ENCODE measurements at regions not wholly inside any gene's neighbourhood (a gene's known extent, or its start where the extent isn't known, plus 50 kb on each side); places are given as distances from the start of the nearest gene placed in this dataset.

GRCh38 chr3:18079739-18080138 lies 337.3 kb upstream of the TBC1D5 start:
- Histone ChIP-seq H3K36me3 (ENCODE audit: control insufficient read depth in 1 of 2, insufficient read depth in 2 of 2, low read length in 2 of 2) (no peaks in the 10 kb centered on the region), H2BK12ac (ENCODE audit: low read length) (no peak overlapping the region), H2BK5ac (ENCODE audit: low read depth, low read length, poor library complexity) (no peak overlapping the region), H4K12ac (ENCODE audit: low read depth, low read length) (no peak overlapping the region), H4K8ac (ENCODE audit: low read depth, low read length) (no peak overlapping the region), H2BK120ac (ENCODE audit: insufficient read depth, low read length, poor library complexity) (no peak overlapping the region), H2AFZ (ENCODE audit: insufficient read depth, low read length, poor library complexity) (no peak overlapping the region), H3K23ac (ENCODE audit: low read length) (no peak overlapping the region), H3K79me1 (ENCODE audit: low read length) (no peaks in the 10 kb centered on the region), H3K9me3 (ENCODE audit: insufficient read depth, low read depth, low read length) (no peaks in the 10 kb centered on the region), H3K27me3 (ENCODE audit: insufficient read depth, low read length) (no peaks in the 10 kb centered on the region), H3K79me2 (ENCODE audit: control insufficient read depth, insufficient read depth, low read length, poor library complexity) (no peaks in the 10 kb centered on the region), H2AK5ac (ENCODE audit: low read length) (no peak overlapping the region), H3K27ac (ENCODE audit: low read depth, low read length) (no peak overlapping the region), H3K4ac (ENCODE audit: low read depth, low read length) (no peak overlapping the region), H3K4me3 (ENCODE audit: low read depth, low read length) (no peak overlapping the region), H3K18ac (ENCODE audit: low read length) (no peak overlapping the region), H3K9ac (ENCODE audit: low read length) (no peak overlapping the region), H3K14ac (ENCODE audit: low read length) (no peak overlapping the region), H3K4me1 (ENCODE audit: control insufficient read depth in 1 of 2, insufficient read depth in 2 of 2, low read length in 2 of 2) (no peaks in the 10 kb centered on the region), H3K4me2 (ENCODE audit: low read length) (no peak overlapping the region), H4K91ac (ENCODE audit: low read depth, low read length) (no peak overlapping the region)
- WGBS (ENCODE audit: extremely low coverage, insufficient coverage, insufficient read length): no CpG with 5 or more reads among the region's 3 CpGs
- no peak for DNase-seq

GRCh38 chr3:18079062-18079461 lies 336.6 kb upstream of the TBC1D5 start:
- no peaks in the 10 kb centered on the region for H3K79me1 ChIP-seq (ENCODE audit: low read length)
- no peaks in the 10 kb centered on the region for H3K27me3 ChIP-seq (ENCODE audit: insufficient read depth, low read length)
- H3K14ac ChIP-seq (ENCODE audit: low read length): no peak overlapping the region
- no peak overlapping the region for H2BK5ac ChIP-seq (ENCODE audit: low read depth, low read length, poor library complexity)
- H3K9me3 ChIP-seq (ENCODE audit: insufficient read depth, low read depth, low read length): no peaks in the 10 kb centered on the region
- no peak overlapping the region for H4K8ac ChIP-seq (ENCODE audit: low read depth, low read length)
- DNase-seq: no peak
- H3K9ac ChIP-seq (ENCODE audit: low read length): no peak overlapping the region
- no peak overlapping the region for H3K4me2 ChIP-seq (ENCODE audit: low read length)
- H3K18ac ChIP-seq (ENCODE audit: low read length): no peak overlapping the region
- H2AK5ac ChIP-seq (ENCODE audit: low read length): no peak overlapping the region
- H3K79me2 ChIP-seq (ENCODE audit: control insufficient read depth, insufficient read depth, low read length, poor library complexity): no peaks in the 10 kb centered on the region
- H3K4me3 ChIP-seq (ENCODE audit: low read depth, low read length): no peak overlapping the region
- no CpG with 5 or more reads among the region's 3 CpGs for WGBS (ENCODE audit: extremely low coverage, insufficient coverage, insufficient read length)
- no peak overlapping the region for H3K4ac ChIP-seq (ENCODE audit: low read depth, low read length)
- no peak overlapping the region for H4K12ac ChIP-seq (ENCODE audit: low read depth, low read length)
- H3K27ac ChIP-seq (ENCODE audit: low read depth, low read length): no peak overlapping the region
- no peak overlapping the region for H3K23ac ChIP-seq (ENCODE audit: low read length)
- H2AFZ ChIP-seq (ENCODE audit: insufficient read depth, low read length, poor library complexity): no peak overlapping the region
- no peaks in the 10 kb centered on the region for H3K36me3 ChIP-seq (ENCODE audit: control insufficient read depth in 1 of 2, insufficient read depth in 2 of 2, low read length in 2 of 2)
- H2BK120ac ChIP-seq (ENCODE audit: insufficient read depth, low read length, poor library complexity): no peak overlapping the region
- H4K91ac ChIP-seq (ENCODE audit: low read depth, low read length): no peak overlapping the region
- no peak overlapping the region for H2BK12ac ChIP-seq (ENCODE audit: low read length)
- H3K4me1 ChIP-seq (ENCODE audit: control insufficient read depth in 1 of 2, insufficient read depth in 2 of 2, low read length in 2 of 2): no peaks in the 10 kb centered on the region

GRCh38 chr3:18077128-18077840 lies 334.9 kb upstream of the TBC1D5 start:
- no peak overlapping the region for H2BK12ac ChIP-seq (ENCODE audit: low read length)
- no peak overlapping the region for H3K14ac ChIP-seq (ENCODE audit: low read length)
- H3K18ac ChIP-seq (ENCODE audit: low read length): no peak overlapping the region
- H4K8ac ChIP-seq (ENCODE audit: low read depth, low read length): no peak overlapping the region
- no peak overlapping the region for H2BK5ac ChIP-seq (ENCODE audit: low read depth, low read length, poor library complexity)
- no peaks in the 10 kb centered on the region for H3K36me3 ChIP-seq (ENCODE audit: control insufficient read depth in 1 of 2, insufficient read depth in 2 of 2, low read length in 2 of 2)
- no peak overlapping the region for H3K4me2 ChIP-seq (ENCODE audit: low read length)
- no peak overlapping the region for H4K12ac ChIP-seq (ENCODE audit: low read depth, low read length)
- H3K79me1 ChIP-seq (ENCODE audit: low read length): no peaks in the 10 kb centered on the region
- no peak overlapping the region for H2BK120ac ChIP-seq (ENCODE audit: insufficient read depth, low read length, poor library complexity)
- H3K4me1 ChIP-seq (ENCODE audit: control insufficient read depth in 1 of 2, insufficient read depth in 2 of 2, low read length in 2 of 2): no peaks in the 10 kb centered on the region
- H2AFZ ChIP-seq (ENCODE audit: insufficient read depth, low read length, poor library complexity): no peak overlapping the region
- WGBS (ENCODE audit: extremely low coverage, insufficient coverage, insufficient read length): no CpG with 5 or more reads among the region's 7 CpGs
- no peak overlapping the region for H3K27ac ChIP-seq (ENCODE audit: low read depth, low read length)
- no peak overlapping the region for H3K9ac ChIP-seq (ENCODE audit: low read length)
- H3K27me3 ChIP-seq (ENCODE audit: insufficient read depth, low read length): no peaks in the 10 kb centered on the region
- no peak overlapping the region for H3K23ac ChIP-seq (ENCODE audit: low read length)
- H3K4me3 ChIP-seq (ENCODE audit: low read depth, low read length): no peak overlapping the region
- no peak overlapping the region for H4K91ac ChIP-seq (ENCODE audit: low read depth, low read length)
- H2AK5ac ChIP-seq (ENCODE audit: low read length): no peak overlapping the region
- DNase-seq: no peak
- H3K9me3 ChIP-seq (ENCODE audit: insufficient read depth, low read depth, low read length): no peaks in the 10 kb centered on the region
- no peak overlapping the region for H3K4ac ChIP-seq (ENCODE audit: low read depth, low read length)
- no peaks in the 10 kb centered on the region for H3K79me2 ChIP-seq (ENCODE audit: control insufficient read depth, insufficient read depth, low read length, poor library complexity)

GRCh38 chr3:18076301-18076700 lies 333.9 kb upstream of the TBC1D5 start:
- Histone ChIP-seq H3K79me1 (ENCODE audit: low read length) (no peaks in the 10 kb centered on the region), H4K91ac (ENCODE audit: low read depth, low read length) (no peak overlapping the region), H3K9ac (ENCODE audit: low read length) (no peak overlapping the region), H3K4me3 (ENCODE audit: low read depth, low read length) (no peak overlapping the region), H2BK12ac (ENCODE audit: low read length) (no peak overlapping the region), H3K4me1 (ENCODE audit: control insufficient read depth in 1 of 2, insufficient read depth in 2 of 2, low read length in 2 of 2) (no peaks in the 10 kb centered on the region), H2AFZ (ENCODE audit: insufficient read depth, low read length, poor library complexity) (no peak overlapping the region), H4K8ac (ENCODE audit: low read depth, low read length) (no peak overlapping the region), H2AK5ac (ENCODE audit: low read length) (no peak overlapping the region), H2BK120ac (ENCODE audit: insufficient read depth, low read length, poor library complexity) (no peak overlapping the region), H3K79me2 (ENCODE audit: control insufficient read depth, insufficient read depth, low read length, poor library complexity) (no peaks in the 10 kb centered on the region), H4K12ac (ENCODE audit: low read depth, low read length) (no peak overlapping the region), H3K18ac (ENCODE audit: low read length) (no peak overlapping the region), H3K23ac (ENCODE audit: low read length) (no peak overlapping the region), H2BK5ac (ENCODE audit: low read depth, low read length, poor library complexity) (no peak overlapping the region), H3K27me3 (ENCODE audit: insufficient read depth, low read length) (no peaks in the 10 kb centered on the region), H3K9me3 (ENCODE audit: insufficient read depth, low read depth, low read length) (no peaks in the 10 kb centered on the region), H3K27ac (ENCODE audit: low read depth, low read length) (no peak overlapping the region), H3K4me2 (ENCODE audit: low read length) (no peak overlapping the region), H3K14ac (ENCODE audit: low read length) (no peak overlapping the region), H3K4ac (ENCODE audit: low read depth, low read length) (no peak overlapping the region), H3K36me3 (ENCODE audit: control insufficient read depth in 1 of 2, insufficient read depth in 2 of 2, low read length in 2 of 2) (no peaks in the 10 kb centered on the region)
- no CpG with 5 or more reads among the region's 1 CpG for WGBS (ENCODE audit: extremely low coverage, insufficient coverage, insufficient read length)
- no peak for DNase-seq
